ENCODE measurements at regions not wholly inside any gene's neighbourhood (a gene's known extent, or its start where the extent isn't known, plus 50 kb on each side); places are given as distances from the start of the nearest gene placed in this dataset.

- POLR2A ChIA-PET, result no interaction called here
Measured at GRCh38 chr7:25857376-25858067, 294.5 kb upstream of the NFE2L3 start.

More at GRCh38 chr7:25857376-25858067, 294.5 kb upstream of the NFE2L3 start:
- TSS peak; percentile 96 for BruUV-seq (replicated peaks)
- DNase-seq (ENCODE audit: low read depth, low spot score) (no peak), ATAC-seq (no peak)
- ChIA-PET RAD21 (ENCODE audit: low non-redundant PET in 1 of 2, low total read pairs in 2 of 2, uncharacterized antibody in 2 of 2, unreplicated experiment in 2 of 2) (no interaction called here), CTCF (no interaction called here)
- intact Hi-C loops (cut with micrococcal nuclease), result no loop called here
- Histone ChIP-seq H3K27me3 (ENCODE audit: insufficient read depth, low read length) (peaks cover 14% of the 10 kb centered on the region; the same call in 1 of the 2 replicates), H2AFZ (ENCODE audit: low read depth, low read length, poor library complexity, severe bottlenecking) (peak overlapping the region; percentile 95), H3K36me3 (ENCODE audit: control insufficient read depth in 1 of 2, insufficient read depth in 2 of 2, low read length in 2 of 2) (no peaks in the 10 kb centered on the region), H3K27ac (ENCODE audit: low read depth, low read length) (peak overlapping the region; percentile 26; the same call in 1 of the 2 replicates), H3K9me3 (ENCODE audit: control insufficient read depth in 1 of 2, insufficient read depth in 1 of 2, low read depth in 1 of 2, low read length in 2 of 2) (no peaks in the 10 kb centered on the region), H3K9ac (ENCODE audit: low read length) (peak overlapping the region; percentile 47), H3K79me2 (ENCODE audit: insufficient read depth, low read length) (no peaks in the 10 kb centered on the region), H3K4me3 (replicated peaks in 1 of 2; ENCODE audit: low read depth in 1 of 2, low read length in 2 of 2) (peak overlapping the region; percentile 43 to 58), H3K9me2 (ENCODE audit: insufficient read depth) (no peaks in the 10 kb centered on the region), H4K20me1 (ENCODE audit: insufficient read depth) (no peaks in the 10 kb centered on the region), H3K4me1 (ENCODE audit: control insufficient read depth in 1 of 2, insufficient read depth in 2 of 2, low read length in 2 of 2) (peaks cover 3 to 32% of the 10 kb centered on the region in 2 experiments; a peak in 3 of 4 replicates), H3K4me2 (ENCODE audit: low read length) (peak overlapping the region; percentile 79)
- TF ChIP-seq, protein P1, sequence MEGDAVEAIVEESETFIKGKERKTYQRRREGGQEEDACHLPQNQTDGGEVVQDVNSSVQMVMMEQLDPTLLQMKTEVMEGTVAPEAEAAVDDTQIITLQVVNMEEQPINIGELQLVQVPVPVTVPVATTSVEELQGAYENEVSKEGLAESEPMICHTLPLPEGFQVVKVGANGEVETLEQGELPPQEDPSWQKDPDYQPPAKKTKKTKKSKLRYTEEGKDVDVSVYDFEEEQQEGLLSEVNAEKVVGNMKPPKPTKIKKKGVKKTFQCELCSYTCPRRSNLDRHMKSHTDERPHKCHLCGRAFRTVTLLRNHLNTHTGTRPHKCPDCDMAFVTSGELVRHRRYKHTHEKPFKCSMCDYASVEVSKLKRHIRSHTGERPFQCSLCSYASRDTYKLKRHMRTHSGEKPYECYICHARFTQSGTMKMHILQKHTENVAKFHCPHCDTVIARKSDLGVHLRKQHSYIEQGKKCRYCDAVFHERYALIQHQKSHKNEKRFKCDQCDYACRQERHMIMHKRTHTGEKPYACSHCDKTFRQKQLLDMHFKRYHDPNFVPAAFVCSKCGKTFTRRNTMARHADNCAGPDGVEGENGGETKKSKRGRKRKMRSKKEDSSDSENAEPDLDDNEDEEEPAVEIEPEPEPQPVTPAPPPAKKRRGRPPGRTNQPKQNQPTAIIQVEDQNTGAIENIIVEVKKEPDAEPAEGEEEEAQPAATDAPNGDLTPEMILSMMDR (IDR thresholded peaks at IDR 0.05 in 2 of 3, conservative IDR thresholded peaks at IDR 0.05 in 1 of 3; ENCODE audit: borderline replicate concordance in 1 of 3, insufficient read depth in 1 of 3, low read depth in 2 of 3, low read length in 2 of 3), result no peak
- TF ChIP-seq REST (IDR thresholded peaks at IDR 0.05; ENCODE audit: low read depth), result no peak
- TF ChIP-seq SP1 (IDR thresholded peaks at IDR 0.05; ENCODE audit: low read depth), result peak; percentile 1; the same call in 1 of the 2 replicates
- TF ChIP-seq ZBTB33 (IDR thresholded peaks at IDR 0.05; ENCODE audit: extremely low read depth, insufficient replicate concordance, low read length), result no peak
- 0 out of 2 replicates have a peak, but pooled peaks have one; percentile 45 for TF ChIP-seq CEBPB (IDR thresholded peaks at IDR 0.05; ENCODE audit: low read depth)
- TF ChIP-seq EZH2 (IDR thresholded peaks at IDR 0.05), result no peak
- no peak for TF ChIP-seq EGR1 (IDR thresholded peaks at IDR 0.05; ENCODE audit: low read depth)
- no peak for TF ChIP-seq ZFX (IDR thresholded peaks at IDR 0.05)

All from HCT116 (cell line).